Kidney capillary endothelial cell (primary cell): ENCODE measurements at regions not wholly inside any gene's neighbourhood (a gene's known extent, or its start where the extent isn't known, plus 50 kb on each side); places are given as distances from the start of the nearest gene placed in this dataset.
"Not testable (repeated sequence)": the region's sequence is repeated elsewhere in the genome, so short reads cannot be mapped to it uniquely, and the experiment has no call there.

Experiments used
- DNase-seq: peaks from one replicate; pipeline ENCODE4 v3.0.0-alpha.2; 2018; ENCODE audit warnings: low spot score

- DNase-seq: no peak
These were observed 112.9 kb downstream of the METRNL start for GRCh38 chr17:83192161-83192788.

GRCh38 chr17:83192789-83193335 lies 113.5 kb downstream of the METRNL start:
- not testable (repeated sequence) for DNase-seq

- DNase-seq: no peak
These were observed 114.2 kb downstream of the METRNL start for GRCh38 chr17:83193336-83194185.

GRCh38 chr17:83194186-83194561 lies 114.8 kb downstream of the METRNL start:
- DNase-seq: no peak

GRCh38 chr17:83194761-83195329 lies 115.4 kb downstream of the METRNL start:
- no peak for DNase-seq

- no peak for DNase-seq
These were observed 116.1 kb downstream of the METRNL start for GRCh38 chr17:83195330-83196023.

GRCh38 chr17:83196024-83196365 lies 116.6 kb downstream of the METRNL start:
- no peak for DNase-seq

GRCh38 chr17:83196366-83196765 lies 117.0 kb downstream of the METRNL start:
- no peak for DNase-seq

GRCh38 chr17:83196973-83197880 lies 117.8 kb downstream of the METRNL start:
- DNase-seq: no peak

GRCh38 chr17:83198366-83199341 lies 119.2 kb downstream of the METRNL start:
- no peak for DNase-seq

GRCh38 chr17:83199500-83200201 lies 120.2 kb downstream of the METRNL start:
- DNase-seq: peak; percentile 94

GRCh38 chr17:83200231-83200699 lies 120.9 kb downstream of the METRNL start:
- DNase-seq: peak; percentile 87

GRCh38 chr17:83200751-83201150 lies 121.3 kb downstream of the METRNL start:
- DNase-seq: no peak

- no peak for DNase-seq
These were observed 122.0 kb downstream of the METRNL start for GRCh38 chr17:83201206-83202001.

GRCh38 chr17:83202002-83203000 lies 122.9 kb downstream of the METRNL start:
- DNase-seq: no peak

GRCh38 chr17:83203073-83203471 lies 123.7 kb downstream of the METRNL start:
- DNase-seq: no peak
